Testis (tissue), 2 donors: ENCODE measurements at regions not wholly inside any gene's neighbourhood (a gene's known extent, or its start where the extent isn't known, plus 50 kb on each side); places are given as distances from the start of the nearest gene placed in this dataset.

Experiments
- CTCF ChIP-seq, 3 experiments: fragments of 450-650 bp in 2 of 3; fragments of 200-600 bp in 1 of 3; sonication (generic) in 1 of 3; IDR thresholded peaks; one replicate each; pipeline ENCODE4 v1.5.1; 2016 to 2019; ENCODE audit warnings: antibody characterized with exemption in 3 of 3, mild to moderate bottlenecking in 2 of 3, moderate library complexity in 1 of 3
- POLR2A ChIP-seq: fragments of 450-650 bp; IDR thresholded peaks from one replicate; pipeline ENCODE4 v1.6.1; 2017; ENCODE audit warnings: antibody characterized with exemption, mild to moderate bottlenecking, moderate library complexity

- TF ChIP-seq POLR2A = no peak
- no peak for TF ChIP-seq CTCF (IDR thresholded peaks at IDR 0.05)
Measured at GRCh38 chr20:11484479-11484878, 433.2 kb upstream of the BTBD3 start.
